Activated T-cell treated with anti-CD3 and anti-CD28 coated beads for 4 hours (primary cell): ENCODE measurements at regions not wholly inside any gene's neighbourhood (a gene's known extent, or its start where the extent isn't known, plus 50 kb on each side); places are given as distances from the start of the nearest gene placed in this dataset.

Experiments used
- DNase-seq: peaks from one replicate; pipeline ENCODE4 v3.0.0-alpha.2; 2020

- DNase-seq: no peak
These were observed 410.1 kb downstream of the TBC1D32 start for GRCh38 chr6:120924214-120924613.

GRCh38 chr6:120918137-120918536, 416.1 kb downstream of the TBC1D32 start:
- DNase-seq: no peak

GRCh38 chr6:120916844-120917243, 417.4 kb downstream of the TBC1D32 start:
- no peak for DNase-seq

GRCh38 chr6:120913486-120913885, 420.8 kb downstream of the TBC1D32 start:
- DNase-seq: no peak

GRCh38 chr6:120908767-120909166, 425.5 kb downstream of the TBC1D32 start:
- no peak for DNase-seq

- no peak for DNase-seq
These were observed 430.4 kb downstream of the TBC1D32 start for GRCh38 chr6:120903836-120904235.

- no peak for DNase-seq
These were observed 434.3 kb downstream of the TBC1D32 start for GRCh38 chr6:120899932-120900331.

GRCh38 chr6:120894077-120894476, 440.2 kb downstream of the TBC1D32 start:
- no peak for DNase-seq

GRCh38 chr6:120876931-120877330, 457.3 kb downstream of the TBC1D32 start:
- DNase-seq: no peak

- no peak for DNase-seq
These were observed 457.9 kb downstream of the TBC1D32 start for GRCh38 chr6:120876424-120876823.

- no peak for DNase-seq
These were observed 458.4 kb downstream of the TBC1D32 start for GRCh38 chr6:120875900-120876299.

- no peak for DNase-seq
These were observed 459.9 kb downstream of the TBC1D32 start for GRCh38 chr6:120874422-120874821.

- DNase-seq: no peak
These were observed 461.0 kb downstream of the TBC1D32 start for GRCh38 chr6:120873125-120873865.

GRCh38 chr6:120872262-120872578, 462.1 kb downstream of the TBC1D32 start:
- no peak for DNase-seq

GRCh38 chr6:120871416-120872261, 462.6 kb downstream of the TBC1D32 start:
- DNase-seq: no peak

GRCh38 chr6:120869397-120869796, 464.9 kb downstream of the TBC1D32 start:
- DNase-seq: no peak

GRCh38 chr6:120857422-120857821, 476.9 kb downstream of the TBC1D32 start:
- DNase-seq: no peak

- no peak for DNase-seq
These were observed 479.7 kb downstream of the TBC1D32 start for GRCh38 chr6:120854583-120854982.

GRCh38 chr6:120853489-120853888, 480.8 kb downstream of the TBC1D32 start:
- no peak for DNase-seq

- no peak for DNase-seq
These were observed 481.9 kb downstream of the TBC1D32 start for GRCh38 chr6:120852293-120852849.

- no peak for DNase-seq
These were observed 508.0 kb downstream of the TBC1D32 start for GRCh38 chr6:120826253-120826652.

GRCh38 chr6:120816794-120817193, 517.5 kb downstream of the TBC1D32 start:
- no peak for DNase-seq

- no peak for DNase-seq
These were observed 529.0 kb downstream of the TBC1D32 start for GRCh38 chr6:120805276-120805675.

- DNase-seq: no peak
These were observed 529.7 kb downstream of the TBC1D32 start for GRCh38 chr6:120804612-120805011.
